SK-N-MC (cell line): ENCODE measurements at regions not wholly inside any gene's neighbourhood (a gene's known extent, or its start where the extent isn't known, plus 50 kb on each side); places are given as distances from the start of the nearest gene placed in this dataset.

ENCODE experiments used
- EZH2 ChIP-seq: fragments of 200-600 bp; sonication (generic); IDR thresholded peaks from one replicate; pipeline ENCODE4 v1.6.1; 2017; ENCODE audit warnings: antibody characterized with exemption
- POLR2AphosphoS5 ChIP-seq: IDR thresholded peaks from 2 replicates; pipeline ENCODE4 v1.6.1; 2012; ENCODE audit warnings: mild to moderate bottlenecking, low read depth, low read length, borderline replicate concordance

DNA sequence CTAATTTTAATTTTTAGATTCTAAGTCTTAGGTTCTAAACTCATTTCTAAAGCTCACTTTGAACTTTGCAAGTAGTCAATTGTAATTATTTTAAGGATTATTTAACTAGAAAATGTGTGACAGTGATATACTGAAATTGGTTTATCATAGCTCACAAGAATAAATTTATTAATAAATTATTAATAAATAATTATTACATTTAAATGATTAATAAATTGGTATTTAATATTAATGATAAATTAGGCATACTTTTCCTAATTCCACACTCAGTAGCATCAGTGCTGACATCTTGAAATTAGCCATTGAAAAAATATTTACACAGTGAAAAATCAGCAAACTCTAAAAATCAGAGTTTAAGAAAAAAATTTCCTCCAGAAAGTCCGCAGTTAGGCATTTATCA lies 433.7 kb downstream of the FIGN start:
- TF ChIP-seq EZH2 (no peak), POLR2AphosphoS5 (no peak)
